ENCODE measurements at regions not wholly inside any gene's neighbourhood (a gene's known extent, or its start where the extent isn't known, plus 50 kb on each side); places are given as distances from the start of the nearest gene placed in this dataset.

GRCh38 chr3:148607491-148607890, 90.2 kb upstream of the AGTR1 start:
- no peaks in the 10 kb centered on the region for H3K79me2 ChIP-seq (ENCODE audit: control insufficient read depth, low read length)
- H3K4me2 ChIP-seq (ENCODE audit: low read length): no peak overlapping the region
- H4K20me1 ChIP-seq (ENCODE audit: control insufficient read depth, insufficient read depth, low read depth, low read length): no peaks in the 10 kb centered on the region
- H3K4me1 ChIP-seq (ENCODE audit: control insufficient read depth, low read length): no peaks in the 10 kb centered on the region
- no peak overlapping the region for H3K27ac ChIP-seq (ENCODE audit: low read depth, low read length)
- H3F3A ChIP-seq (ENCODE audit: control insufficient read depth, insufficient read depth): no peaks in the 10 kb centered on the region
- no peak overlapping the region for H3K4me3 ChIP-seq (ENCODE audit: low read length)
- no peaks in the 10 kb centered on the region for H3K9me3 ChIP-seq (ENCODE audit: control insufficient read depth, insufficient read depth, low read length)
- no peaks in the 10 kb centered on the region for H3K9me2 ChIP-seq (replicated peaks; ENCODE audit: control insufficient read depth, low read length)
- H3K27me3 ChIP-seq (ENCODE audit: control insufficient read depth, low read length): no peaks in the 10 kb centered on the region
- TF ChIP-seq EZH2phosphoT487 (IDR thresholded peaks at IDR 0.05; ENCODE audit: borderline replicate concordance, low read length) (no peak), CTCF (IDR thresholded peaks at IDR 0.05; ENCODE audit: low read depth, low read length, poor library complexity, severe bottlenecking) (no peak)
- no peaks in the 10 kb centered on the region for H3K36me3 ChIP-seq (ENCODE audit: control insufficient read depth, low read length)

GRCh38 chr3:148612278-148612677, 85.4 kb upstream of the AGTR1 start:
- TF ChIP-seq CTCF (IDR thresholded peaks at IDR 0.05; ENCODE audit: low read depth, low read length, poor library complexity, severe bottlenecking) (no peak), EZH2phosphoT487 (IDR thresholded peaks at IDR 0.05; ENCODE audit: borderline replicate concordance, low read length) (no peak)
- H3K4me1 ChIP-seq (ENCODE audit: control insufficient read depth, low read length): no peaks in the 10 kb centered on the region
- H3K27me3 ChIP-seq (ENCODE audit: control insufficient read depth, low read length): no peaks in the 10 kb centered on the region
- no peaks in the 10 kb centered on the region for H3K79me2 ChIP-seq (ENCODE audit: control insufficient read depth, low read length)
- no peaks in the 10 kb centered on the region for H3K9me2 ChIP-seq (replicated peaks; ENCODE audit: control insufficient read depth, low read length)
- no peaks in the 10 kb centered on the region for H3F3A ChIP-seq (ENCODE audit: control insufficient read depth, insufficient read depth)
- no peaks in the 10 kb centered on the region for H3K36me3 ChIP-seq (ENCODE audit: control insufficient read depth, low read length)
- no peak overlapping the region for H3K4me2 ChIP-seq (ENCODE audit: low read length)
- no peak overlapping the region for H3K27ac ChIP-seq (ENCODE audit: low read depth, low read length)
- H3K4me3 ChIP-seq (ENCODE audit: low read length): no peak overlapping the region
- no peaks in the 10 kb centered on the region for H3K9me3 ChIP-seq (ENCODE audit: control insufficient read depth, insufficient read depth, low read length)
- no peaks in the 10 kb centered on the region for H4K20me1 ChIP-seq (ENCODE audit: control insufficient read depth, insufficient read depth, low read depth, low read length)

- H3F3A ChIP-seq (ENCODE audit: control insufficient read depth, insufficient read depth): no peaks in the 10 kb centered on the region
- no peaks in the 10 kb centered on the region for H3K9me3 ChIP-seq (ENCODE audit: control insufficient read depth, insufficient read depth, low read length)
- H3K27me3 ChIP-seq (ENCODE audit: control insufficient read depth, low read length): no peaks in the 10 kb centered on the region
- no peaks in the 10 kb centered on the region for H3K79me2 ChIP-seq (ENCODE audit: control insufficient read depth, low read length)
- no peak overlapping the region for H3K4me3 ChIP-seq (ENCODE audit: low read length)
- H4K20me1 ChIP-seq (ENCODE audit: control insufficient read depth, insufficient read depth, low read depth, low read length): no peaks in the 10 kb centered on the region
- no peak overlapping the region for H3K4me2 ChIP-seq (ENCODE audit: low read length)
- no peaks in the 10 kb centered on the region for H3K4me1 ChIP-seq (ENCODE audit: control insufficient read depth, low read length)
- TF ChIP-seq CTCF (IDR thresholded peaks at IDR 0.05; ENCODE audit: low read depth, low read length, poor library complexity, severe bottlenecking): no peak
- no peak for TF ChIP-seq EZH2phosphoT487 (IDR thresholded peaks at IDR 0.05; ENCODE audit: borderline replicate concordance, low read length)
- no peaks in the 10 kb centered on the region for H3K9me2 ChIP-seq (replicated peaks; ENCODE audit: control insufficient read depth, low read length)
- H3K36me3 ChIP-seq (ENCODE audit: control insufficient read depth, low read length): no peaks in the 10 kb centered on the region
- no peak overlapping the region for H3K27ac ChIP-seq (ENCODE audit: low read depth, low read length)
These were observed 82.3 kb upstream of the AGTR1 start for GRCh38 chr3:148615382-148615781.
